Neural cell (in vitro differentiated cells): ENCODE measurements at regions not wholly inside any gene's neighbourhood (a gene's known extent, or its start where the extent isn't known, plus 50 kb on each side); places are given as distances from the start of the nearest gene placed in this dataset.
"Not testable (repeated sequence)": the region's sequence is repeated elsewhere in the genome, so short reads cannot be mapped to it uniquely, and the experiment has no call there.

Experiments used
- CTCF ChIP-seq: fragments of 450-650 bp; IDR thresholded peaks from 2 replicates; pipeline ENCODE4 v1.5.1; 2014; ENCODE audit warnings: antibody characterized with exemption, mild to moderate bottlenecking, moderate library complexity; ENCODE audit not compliant: poor library complexity, severe bottlenecking
- EP300 ChIP-seq: fragments of 450-650 bp; conservative IDR thresholded peaks from 2 replicates; pipeline ENCODE4 v1.6.1; 2014; ENCODE audit warnings: antibody characterized with exemption, mild to moderate bottlenecking, moderate library complexity; ENCODE audit not compliant: poor library complexity, severe bottlenecking
- POLR2AphosphoS5 ChIP-seq: IDR thresholded peaks from 2 replicates; pipeline ENCODE4 v1.6.1; 2012
- RAD21 ChIP-seq: fragments of 450-650 bp; conservative IDR thresholded peaks from 2 replicates; pipeline ENCODE4 v1.6.1; 2014; ENCODE audit warnings: antibody characterized with exemption, mild to moderate bottlenecking, moderate library complexity
- SMC3 ChIP-seq: fragments of 450-650 bp; conservative IDR thresholded peaks from 2 replicates; pipeline ENCODE4 v1.6.1; 2014; ENCODE audit warnings: antibody characterized with exemption, mild to moderate bottlenecking, moderate library complexity; ENCODE audit not compliant: poor library complexity
- TAF1 ChIP-seq: IDR thresholded peaks from 2 replicates; pipeline ENCODE4 v1.6.1; 2012; ENCODE audit warnings: low read depth

GRCh38 chr17:51367836-51368235, 107.5 kb downstream of the UTP18 start:
- TF ChIP-seq CTCF, SMC3, POLR2AphosphoS5, EP300, RAD21, TAF1: not testable (repeated sequence)
